Right ventricle myocardium inferior (tissue), 1 donor: ENCODE measurements at regions not wholly inside any gene's neighbourhood (a gene's known extent, or its start where the extent isn't known, plus 50 kb on each side); places are given as distances from the start of the nearest gene placed in this dataset.

Experiments
- ATAC-seq: fragments of 200-7000 bp; cut with Tn5 transposase; one replicate; pipeline ENCODE4 v1.9.1; 2020; ENCODE audit warnings: mild to moderate bottlenecking, moderate library complexity
- DNase-seq: peaks from one replicate; pipeline ENCODE4 v3.0.0; 2021; ENCODE audit errors: missing footprints
- intact Hi-C: fragments of 100-400 bp; cut with DNase I; formaldehyde crosslinking; loops from one replicate; pipeline ENCODE4 v1.11.0; 2022
- donor health status: DM: no; HTN: yes; CAD: no; lungs with severe emphysema.

- intact Hi-C loops, result no loop called here
- ATAC-seq (no peak), DNase-seq (no peak)
Measured at GRCh38 chr10:120335553-120335952, 121.5 kb upstream of the PLPP4 start.

DNA sequence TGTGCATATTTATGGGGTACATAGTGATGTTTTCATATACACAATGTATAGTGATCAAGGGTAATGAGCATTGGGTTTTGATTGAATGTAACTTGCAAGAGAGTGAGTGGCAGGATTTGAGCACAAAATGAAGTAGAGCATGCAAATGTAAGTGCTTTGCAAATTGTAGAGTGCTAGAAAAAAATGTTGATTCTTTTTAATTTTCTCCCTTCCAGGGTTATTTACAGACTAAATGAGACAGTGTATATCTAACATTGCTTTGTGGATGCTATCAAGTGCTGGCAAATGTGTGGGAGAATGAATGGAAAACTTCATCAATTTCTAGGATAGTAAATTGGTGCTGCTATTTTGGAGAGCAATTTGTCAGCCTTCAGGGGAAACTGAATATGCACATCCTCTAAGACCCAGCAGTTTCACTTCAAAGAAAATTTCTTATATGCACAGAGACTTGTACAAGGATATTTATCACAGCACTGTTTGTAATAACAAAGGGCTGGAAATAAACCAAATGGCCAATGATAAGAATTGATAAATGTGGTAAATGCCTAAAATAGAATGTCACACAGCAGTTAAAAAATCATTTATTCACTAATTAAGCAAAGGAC lies 120.6 kb upstream of the PLPP4 start:
- intact Hi-C loops, result no loop called here
- no peak for ATAC-seq
- DNase-seq, result no peak

DNA sequence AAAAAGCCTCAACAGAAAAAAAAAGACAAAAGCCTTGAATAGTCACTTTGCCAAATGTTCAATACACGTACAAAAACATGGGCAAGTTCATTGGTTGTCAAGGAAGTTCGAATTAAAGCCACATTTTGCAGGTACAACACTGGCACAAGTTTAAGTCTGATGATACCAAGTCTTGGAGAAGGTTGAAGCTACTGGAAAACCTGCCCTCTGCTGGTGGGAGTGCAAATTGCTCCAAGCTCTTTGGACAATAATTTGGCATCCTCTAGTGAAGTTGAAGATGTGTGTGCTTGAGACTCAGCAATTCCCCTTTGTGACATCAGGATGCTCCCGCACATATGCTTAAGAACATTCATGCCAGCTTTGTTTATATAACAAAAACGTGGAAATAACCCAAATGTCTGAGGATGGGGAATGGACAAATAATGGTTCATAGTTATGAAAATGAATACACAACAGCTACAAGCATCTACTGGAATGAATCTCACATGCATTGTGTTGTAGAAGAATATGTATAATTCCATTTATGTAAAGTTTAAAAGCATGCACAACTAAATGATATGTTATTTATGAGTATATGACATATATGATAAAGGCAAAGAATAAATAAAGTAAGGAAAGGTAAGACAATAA lies 120.0 kb upstream of the PLPP4 start:
- ATAC-seq (no peak), DNase-seq (no peak)
- intact Hi-C loops, result no loop called here

GRCh38 chr10:120342115-120342714 lies 114.8 kb upstream of the PLPP4 start:
- intact Hi-C loops, result no loop called here
- no peak for ATAC-seq
- DNase-seq, result no peak

- intact Hi-C loops, result no loop called here
Measured at GRCh38 chr10:120345186-120345585, 111.8 kb upstream of the PLPP4 start.

GRCh38 chr10:120347644-120348043 lies 109.4 kb upstream of the PLPP4 start:
- intact Hi-C loops, result no loop called here
- DNase-seq (no peak), ATAC-seq (no peak)

More at GRCh38 chr10:120345186-120345585, 111.8 kb upstream of the PLPP4 start:
- ATAC-seq (no peak), DNase-seq (no peak)

DNA sequence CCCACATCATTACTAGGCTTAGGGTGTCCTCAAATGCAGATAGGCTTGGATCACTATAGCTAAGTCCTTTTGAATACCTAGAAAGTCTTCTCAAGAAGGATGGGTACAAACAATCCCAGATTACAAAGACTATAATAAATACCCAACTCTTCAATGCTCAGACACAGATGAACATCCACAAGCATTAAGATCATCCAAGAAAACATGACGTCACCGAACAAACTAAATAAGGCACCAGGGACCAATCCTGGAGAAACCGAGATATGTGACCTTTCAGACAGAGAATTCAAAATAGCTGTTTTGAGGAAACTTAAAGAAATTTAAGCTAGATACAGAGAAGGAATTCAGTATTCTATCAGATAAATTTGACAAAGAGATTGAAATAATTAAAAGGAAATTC lies 108.0 kb upstream of the PLPP4 start:
- ATAC-seq (no peak), DNase-seq (no peak)
- intact Hi-C loops, result no loop called here

DNA sequence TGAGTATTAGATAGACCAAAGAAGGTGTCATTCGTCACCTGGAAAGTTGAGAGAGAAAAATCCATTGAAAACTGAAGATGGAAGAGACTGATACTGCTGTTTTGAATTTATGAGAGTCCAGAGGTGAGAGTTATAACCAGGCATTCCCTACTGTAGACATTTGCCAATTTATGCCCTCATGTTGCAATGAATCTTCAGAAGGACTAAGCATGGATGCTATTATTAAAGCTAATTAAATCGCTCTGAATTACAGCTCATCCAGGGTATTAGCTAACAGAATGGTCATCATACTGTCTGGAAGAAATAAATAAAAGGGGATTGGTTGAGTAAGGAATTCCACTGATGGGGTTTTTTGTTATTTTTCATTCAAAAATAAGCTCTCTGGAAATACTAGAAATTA lies 101.6 kb upstream of the PLPP4 start:
- ATAC-seq (no peak), DNase-seq (no peak)
- intact Hi-C loops, result no loop called here

GRCh38 chr10:120360571-120360970 lies 96.5 kb upstream of the PLPP4 start:
- DNase-seq (no peak), ATAC-seq (no peak)
- intact Hi-C loops, result no loop called here

- no peak for ATAC-seq
- DNase-seq, result no peak
- intact Hi-C loops, result no loop called here
Measured at GRCh38 chr10:120365872-120366271, 91.2 kb upstream of the PLPP4 start.

DNA sequence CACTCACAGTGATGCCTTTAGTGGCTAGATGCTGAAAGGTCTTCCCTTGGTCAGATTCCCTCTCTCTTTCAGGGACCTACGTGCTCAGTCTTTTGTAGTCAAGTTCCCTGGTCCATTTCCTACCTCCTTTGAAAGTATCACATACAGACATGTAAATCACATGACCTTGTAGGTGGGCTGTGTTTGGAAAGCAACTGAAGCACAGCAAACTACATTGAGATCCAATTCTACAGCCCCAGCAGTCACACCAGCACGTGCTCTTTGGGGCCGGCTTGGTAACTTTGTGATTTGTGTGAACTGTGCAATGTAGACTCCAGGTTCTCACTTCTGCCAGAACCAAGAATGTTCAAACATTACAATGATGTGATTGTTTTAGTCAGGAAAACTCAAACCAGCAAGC lies 89.7 kb upstream of the PLPP4 start:
- DNase-seq (no peak), ATAC-seq (no peak)

GRCh38 chr10:120368338-120368737 lies 88.7 kb upstream of the PLPP4 start:
- intact Hi-C loops, result no loop called here
- no peak for ATAC-seq
- DNase-seq, result no peak

More for the DNA sequence above, 89.7 kb upstream of the PLPP4 start:
- intact Hi-C loops, result no loop called here

DNA sequence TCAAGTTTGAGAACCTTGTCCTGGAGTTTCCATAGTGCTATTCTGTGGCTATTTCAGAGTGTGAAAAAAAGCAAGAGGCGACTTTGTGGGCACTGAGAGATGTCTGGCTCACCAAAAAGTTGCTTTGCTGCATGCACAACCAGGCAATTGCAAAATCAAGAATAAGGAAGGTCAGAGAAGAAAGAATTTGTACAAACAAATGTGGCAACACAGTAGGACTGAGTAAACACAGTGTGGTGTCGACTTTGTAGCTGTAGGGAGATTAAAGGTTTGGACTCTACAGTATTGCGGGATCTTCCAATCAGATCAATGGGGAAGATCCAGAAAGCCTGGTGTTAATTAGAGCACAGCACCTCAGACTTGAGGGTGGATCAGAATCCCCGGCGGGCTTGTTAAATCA lies 88.1 kb upstream of the PLPP4 start:
- intact Hi-C loops, result no loop called here
- no peak for DNase-seq
- no peak for ATAC-seq

- no peak for DNase-seq
- intact Hi-C loops, result no loop called here
- ATAC-seq, result no peak
Measured at GRCh38 chr10:120369856-120370276, 87.2 kb upstream of the PLPP4 start.

DNA sequence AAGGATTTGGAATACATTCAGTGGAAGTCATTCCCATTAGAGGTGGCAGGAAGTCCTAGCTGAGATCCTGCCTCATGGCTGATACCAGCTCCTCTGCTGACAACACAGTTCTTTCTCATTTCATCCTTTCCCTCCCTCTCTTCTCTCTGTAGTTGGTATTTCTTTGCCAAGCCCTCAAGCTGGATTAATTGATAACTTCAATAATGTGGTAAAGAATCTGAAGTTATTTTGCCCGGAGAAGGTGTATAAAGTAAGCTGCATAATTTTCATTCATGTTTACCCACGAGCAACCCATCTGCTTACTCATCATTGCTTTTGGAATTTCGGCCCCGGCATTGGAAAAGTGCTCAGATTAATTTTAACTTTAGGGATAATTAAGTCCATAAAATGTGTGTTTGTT lies 85.2 kb upstream of the PLPP4 start:
- intact Hi-C loops, result no loop called here
- ATAC-seq (no peak), DNase-seq (no peak)

GRCh38 chr10:120372917-120373316 lies 84.1 kb upstream of the PLPP4 start:
- ATAC-seq, result no peak
- intact Hi-C loops, result no loop called here
- DNase-seq, result no peak

GRCh38 chr10:120375666-120376065 lies 81.4 kb upstream of the PLPP4 start:
- intact Hi-C loops, result no loop called here
- ATAC-seq (no peak), DNase-seq (no peak)

DNA sequence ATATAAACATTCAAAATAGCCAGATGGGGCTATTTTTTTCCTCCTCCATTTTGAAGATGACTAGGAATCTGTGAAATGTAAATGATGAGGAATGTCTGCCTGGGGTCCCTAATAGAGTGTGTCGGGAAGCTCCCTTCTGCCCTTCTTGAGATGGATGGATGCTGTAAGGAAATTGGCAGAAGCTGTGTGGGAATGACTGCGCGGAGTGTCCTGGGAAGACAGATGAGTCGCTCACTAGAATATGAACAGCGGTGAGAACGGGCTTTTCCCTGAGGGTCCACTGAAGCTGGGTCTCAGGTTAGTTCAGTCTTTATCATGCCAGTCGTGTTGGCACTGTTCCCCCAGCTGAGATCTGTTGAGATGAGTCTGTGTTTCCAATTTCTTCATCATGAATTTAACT lies 75.1 kb upstream of the PLPP4 start:
- intact Hi-C loops, result no loop called here
- ATAC-seq, result no peak
- no peak for DNase-seq

DNA sequence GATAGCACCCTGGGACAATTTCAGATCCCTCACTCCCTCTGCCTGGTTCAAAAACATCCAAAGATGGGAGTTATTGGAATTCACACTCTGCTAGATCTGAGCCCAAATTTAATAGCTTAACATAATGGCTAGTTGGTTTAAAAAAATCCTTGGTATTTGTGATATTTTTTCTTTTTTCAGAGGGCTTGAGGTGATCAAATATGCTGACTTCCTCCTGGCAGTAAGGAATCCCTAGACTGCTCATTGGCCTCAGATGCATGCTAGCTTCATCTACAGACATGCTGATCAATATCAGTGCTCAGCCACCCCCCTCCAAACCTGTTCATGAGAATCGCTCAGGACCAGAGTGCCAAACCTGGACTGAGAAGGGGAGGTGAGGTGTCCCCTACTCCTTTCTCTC lies 74.7 kb upstream of the PLPP4 start:
- no peak for ATAC-seq
- DNase-seq, result no peak
- intact Hi-C loops, result no loop called here

DNA sequence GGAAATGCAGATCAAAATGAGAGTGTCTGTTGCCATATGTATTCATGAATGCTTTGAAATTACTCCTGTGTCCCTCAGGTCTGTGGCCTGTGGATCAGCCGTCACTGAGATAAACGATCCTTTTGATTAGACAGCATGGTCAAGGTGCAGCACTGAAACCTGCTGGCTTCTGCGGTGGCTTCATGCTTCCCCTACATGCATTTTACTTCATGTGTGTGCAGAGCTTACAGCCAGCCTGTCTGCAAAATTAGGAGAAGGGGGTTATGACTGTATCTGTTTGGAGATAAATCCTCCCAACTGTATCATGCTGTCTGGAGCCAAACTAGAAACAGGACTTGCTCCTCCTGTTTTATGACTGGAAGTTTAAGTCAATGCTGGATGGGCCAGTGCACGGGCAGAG lies 71.0 kb upstream of the PLPP4 start:
- DNase-seq, result no peak
- intact Hi-C loops, result no loop called here
- ATAC-seq, result no peak

GRCh38 chr10:120386896-120387295 lies 70.1 kb upstream of the PLPP4 start:
- ATAC-seq, result no peak
- no peak for DNase-seq
- intact Hi-C loops, result no loop called here
